GM23338 (cell line): ENCODE measurements at regions not wholly inside any gene's neighbourhood (a gene's known extent, or its start where the extent isn't known, plus 50 kb on each side); places are given as distances from the start of the nearest gene placed in this dataset.

ENCODE experiments used
- ATAC-seq: fragments of 200-7000 bp; cut with Tn5 transposase; 3 replicates; pipeline ENCODE4 v1.9.1; 2020
- DNase-seq: peaks from one replicate; pipeline ENCODE4 v3.0.0-alpha.2; 2015; ENCODE audit warnings: low spot score
- H2AFZ ChIP-seq: fragments of 200-600 bp; sonication (generic); 2 replicates; pipeline ENCODE4 v1.8.0; 2016; ENCODE audit warnings: antibody characterized with exemption, mild to moderate bottlenecking, moderate library complexity
- H3F3A ChIP-seq: fragments of 200-600 bp; sonication (generic); replicated peaks from 2 replicates; pipeline ENCODE4 v1.8.0; 2017; ENCODE audit warnings: antibody characterized with exemption, mixed run types, low read depth
- H3K27ac ChIP-seq: fragments of 200-600 bp; sonication (generic); 2 replicates; pipeline ENCODE4 v1.6.1; 2016; ENCODE audit warnings: low read depth
- H3K27me3 ChIP-seq: fragments of 200-600 bp; sonication (generic); 2 replicates; pipeline ENCODE4 v1.8.0; 2016; ENCODE audit warnings: mild to moderate bottlenecking, mixed run types, moderate library complexity; ENCODE audit not compliant: insufficient read depth
- H3K36me3 ChIP-seq: fragments of 200-600 bp; sonication (generic); 2 replicates; pipeline ENCODE4 v1.8.0; 2016; ENCODE audit warnings: mild to moderate bottlenecking; ENCODE audit not compliant: insufficient read depth
- H3K4me1 ChIP-seq: fragments of 200-600 bp; sonication (generic); 2 replicates; pipeline ENCODE4 v1.8.0; 2016; ENCODE audit warnings: mild to moderate bottlenecking, moderate library complexity; ENCODE audit not compliant: insufficient read depth
- H3K4me2 ChIP-seq: fragments of 200-600 bp; sonication (generic); 2 replicates; pipeline ENCODE4 v1.7.1; 2017; ENCODE audit warnings: mixed run types
- H3K4me3 ChIP-seq: fragments of 200-600 bp; sonication (generic); 2 replicates; pipeline ENCODE4 v1.6.1; 2016; ENCODE audit warnings: mixed run types
- H3K79me2 ChIP-seq: fragments of 200-600 bp; sonication (generic); replicated peaks from 2 replicates; pipeline ENCODE4 v1.8.0; 2017; ENCODE audit warnings: mild to moderate bottlenecking; ENCODE audit not compliant: insufficient read depth
- H3K9me2 ChIP-seq: fragments of 200-600 bp; sonication (generic); 2 replicates; pipeline ENCODE4 v1.8.0; 2017; ENCODE audit not compliant: insufficient read depth
- H4K20me1 ChIP-seq: fragments of 200-600 bp; sonication (generic); replicated peaks from 2 replicates; pipeline ENCODE4 v1.8.0; 2017; ENCODE audit warnings: mild to moderate bottlenecking; ENCODE audit not compliant: insufficient read depth
- H3K27ac Mint-ChIP-seq: 2 replicates; pipeline ENCODE4 v1.8.0; 2020; ENCODE audit warnings: inconsistent platforms, mild to moderate bottlenecking, moderate library complexity, mixed read lengths
- H3K27me3 Mint-ChIP-seq: 3 replicates; pipeline ENCODE4 v1.8.0; 2022; ENCODE audit warnings: low read depth, mild to moderate bottlenecking, moderate library complexity, mixed read lengths, inconsistent platforms; ENCODE audit not compliant: insufficient read depth, poor library complexity
- H3K36me3 Mint-ChIP-seq: 3 replicates; pipeline ENCODE4 v1.8.0; 2021; ENCODE audit warnings: low read depth, mild to moderate bottlenecking, inconsistent platforms, moderate library complexity, mixed read lengths
- H3K4me1 Mint-ChIP-seq: 3 replicates; pipeline ENCODE4 v1.8.0; 2020; ENCODE audit warnings: mild to moderate bottlenecking, inconsistent platforms, mixed read lengths
- H3K4me3 Mint-ChIP-seq: 3 replicates; pipeline ENCODE4 v1.8.0; 2021; ENCODE audit warnings: moderate library complexity, mild to moderate bottlenecking, inconsistent platforms, mixed read lengths
- H3K9me3 Mint-ChIP-seq: 3 replicates; pipeline ENCODE4 v1.8.0; 2020; ENCODE audit warnings: moderate library complexity, mild to moderate bottlenecking, inconsistent platforms, mixed read lengths
- CREB1 ChIP-seq: fragments of 250-450 bp; sonication (Bioruptor Pico); IDR thresholded peaks from 2 replicates; pipeline ENCODE4 v1.5.0; 2020; ENCODE audit warnings: low read depth, mild to moderate bottlenecking, moderate library complexity
- EZH2 ChIP-seq: fragments of 200-600 bp; sonication (generic); IDR thresholded peaks from one replicate; pipeline ENCODE4 v1.8.0; 2017; ENCODE audit warnings: antibody characterized with exemption, mild to moderate bottlenecking, low read depth; ENCODE audit not compliant: unreplicated experiment
- EZH2phosphoT487 ChIP-seq: fragments of 200-600 bp; sonication (generic); IDR thresholded peaks from one replicate; pipeline ENCODE4 v1.8.1; 2018; ENCODE audit warnings: antibody characterized with exemption; ENCODE audit not compliant: unreplicated experiment
- JUNB ChIP-seq: IDR thresholded peaks from one replicate; pipeline ENCODE4 v1.6.1; 2016; ENCODE audit warnings: antibody characterized with exemption; ENCODE audit not compliant: unreplicated experiment
- NANOG ChIP-seq: IDR thresholded peaks from 2 replicates; pipeline ENCODE4 v1.6.1; 2016; ENCODE audit warnings: antibody characterized with exemption, borderline replicate concordance
- POLR2AphosphoS5 ChIP-seq: IDR thresholded peaks from 2 replicates; pipeline ENCODE4 v1.6.1; 2016; ENCODE audit warnings: antibody characterized with exemption, low read depth
- STAT1 ChIP-seq: IDR thresholded peaks from one replicate; pipeline ENCODE4 v1.6.1; 2016; ENCODE audit warnings: antibody characterized with exemption; ENCODE audit not compliant: unreplicated experiment
- ZNF114 ChIP-seq: fragments of 250-450 bp; sonication (Bioruptor Pico); IDR thresholded peaks from 2 replicates; pipeline ENCODE4 v1.5.0; 2020; ENCODE audit warnings: mild to moderate bottlenecking, moderate library complexity
- ZNF331 ChIP-seq: fragments of 250-450 bp; sonication (Bioruptor Pico); IDR thresholded peaks from 2 replicates; pipeline ENCODE4 v1.5.0; 2020; ENCODE audit warnings: low read depth, mild to moderate bottlenecking, moderate library complexity
- TF ChIP-seq, protein P1 (sequence below): IDR thresholded peaks from 2 replicates; pipeline ENCODE4 v1.6.1; 2016; ENCODE audit warnings: antibody characterized with exemption
- TF ChIP-seq, protein P2 (sequence below), 2 experiments: fragments of 200-600 bp in 1 of 2; sonication (generic) in 1 of 2; conservative IDR thresholded peaks; 2 replicates each; pipeline versions ENCODE4 v1.5.1 to v1.6.1; 2016 to 2017; ENCODE audit warnings: antibody characterized with exemption in 2 of 2, low read depth in 2 of 2, mild to moderate bottlenecking in 2 of 2, moderate library complexity in 1 of 2
- TF ChIP-seq, protein P3 (sequence below): fragments of 250-450 bp; sonication (Bioruptor Pico); IDR thresholded peaks from 2 replicates; pipeline ENCODE4 v1.5.0; 2020; ENCODE audit warnings: mild to moderate bottlenecking, moderate library complexity
- TF ChIP-seq, protein P4 (sequence below): IDR thresholded peaks from one replicate; pipeline ENCODE4 v1.6.1; 2018; ENCODE audit warnings: antibody characterized with exemption; ENCODE audit not compliant: unreplicated experiment

- Histone ChIP-seq H3K79me2 (no peaks in the 10 kb centered on the region), H3K9me2 (no peaks in the 10 kb centered on the region), H3K27me3 (peaks cover 1% of the 10 kb centered on the region; the same call in 1 of the 2 replicates), H3K4me3 (no peak overlapping the region), H3K27ac (no peak overlapping the region), H3K4me1 (0 out of 2 replicates have a peak, but pooled peaks cover under 1% of the 10 kb centered on the region), H3F3A (no peaks in the 10 kb centered on the region), H4K20me1 (no peaks in the 10 kb centered on the region), H2AFZ (no peak overlapping the region), H3K36me3 (no peaks in the 10 kb centered on the region), H3K4me2 (no peak overlapping the region)
- Mint-ChIP-seq H3K36me3 (no peaks in the 10 kb centered on the region), H3K4me3 (no peak overlapping the region), H3K9me3 (no peaks in the 10 kb centered on the region), H3K27ac (no peak overlapping the region), H3K27me3 (no peaks in the 10 kb centered on the region), H3K4me1 (peaks cover 5% of the 10 kb centered on the region; the same call in 2 of the 3 replicates)
- TF ChIP-seq EZH2phosphoT487 (no peak), POLR2AphosphoS5 (no peak), CREB1 (no peak), NANOG (no peak), STAT1 (no peak), ZNF114 (CRISPR knock-in tag) (no peak), EZH2 (no peak), JUNB (no peak), ZNF331 (CRISPR knock-in tag) (no peak)
- TF ChIP-seq, protein P1, sequence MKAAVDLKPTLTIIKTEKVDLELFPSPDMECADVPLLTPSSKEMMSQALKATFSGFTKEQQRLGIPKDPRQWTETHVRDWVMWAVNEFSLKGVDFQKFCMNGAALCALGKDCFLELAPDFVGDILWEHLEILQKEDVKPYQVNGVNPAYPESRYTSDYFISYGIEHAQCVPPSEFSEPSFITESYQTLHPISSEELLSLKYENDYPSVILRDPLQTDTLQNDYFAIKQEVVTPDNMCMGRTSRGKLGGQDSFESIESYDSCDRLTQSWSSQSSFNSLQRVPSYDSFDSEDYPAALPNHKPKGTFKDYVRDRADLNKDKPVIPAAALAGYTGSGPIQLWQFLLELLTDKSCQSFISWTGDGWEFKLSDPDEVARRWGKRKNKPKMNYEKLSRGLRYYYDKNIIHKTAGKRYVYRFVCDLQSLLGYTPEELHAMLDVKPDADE: no peak
- TF ChIP-seq, protein P2, sequence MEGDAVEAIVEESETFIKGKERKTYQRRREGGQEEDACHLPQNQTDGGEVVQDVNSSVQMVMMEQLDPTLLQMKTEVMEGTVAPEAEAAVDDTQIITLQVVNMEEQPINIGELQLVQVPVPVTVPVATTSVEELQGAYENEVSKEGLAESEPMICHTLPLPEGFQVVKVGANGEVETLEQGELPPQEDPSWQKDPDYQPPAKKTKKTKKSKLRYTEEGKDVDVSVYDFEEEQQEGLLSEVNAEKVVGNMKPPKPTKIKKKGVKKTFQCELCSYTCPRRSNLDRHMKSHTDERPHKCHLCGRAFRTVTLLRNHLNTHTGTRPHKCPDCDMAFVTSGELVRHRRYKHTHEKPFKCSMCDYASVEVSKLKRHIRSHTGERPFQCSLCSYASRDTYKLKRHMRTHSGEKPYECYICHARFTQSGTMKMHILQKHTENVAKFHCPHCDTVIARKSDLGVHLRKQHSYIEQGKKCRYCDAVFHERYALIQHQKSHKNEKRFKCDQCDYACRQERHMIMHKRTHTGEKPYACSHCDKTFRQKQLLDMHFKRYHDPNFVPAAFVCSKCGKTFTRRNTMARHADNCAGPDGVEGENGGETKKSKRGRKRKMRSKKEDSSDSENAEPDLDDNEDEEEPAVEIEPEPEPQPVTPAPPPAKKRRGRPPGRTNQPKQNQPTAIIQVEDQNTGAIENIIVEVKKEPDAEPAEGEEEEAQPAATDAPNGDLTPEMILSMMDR (conservative IDR thresholded peaks at IDR 0.05; ENCODE audit: low read depth in 2 of 2): no peak
- TF ChIP-seq, protein P3, sequence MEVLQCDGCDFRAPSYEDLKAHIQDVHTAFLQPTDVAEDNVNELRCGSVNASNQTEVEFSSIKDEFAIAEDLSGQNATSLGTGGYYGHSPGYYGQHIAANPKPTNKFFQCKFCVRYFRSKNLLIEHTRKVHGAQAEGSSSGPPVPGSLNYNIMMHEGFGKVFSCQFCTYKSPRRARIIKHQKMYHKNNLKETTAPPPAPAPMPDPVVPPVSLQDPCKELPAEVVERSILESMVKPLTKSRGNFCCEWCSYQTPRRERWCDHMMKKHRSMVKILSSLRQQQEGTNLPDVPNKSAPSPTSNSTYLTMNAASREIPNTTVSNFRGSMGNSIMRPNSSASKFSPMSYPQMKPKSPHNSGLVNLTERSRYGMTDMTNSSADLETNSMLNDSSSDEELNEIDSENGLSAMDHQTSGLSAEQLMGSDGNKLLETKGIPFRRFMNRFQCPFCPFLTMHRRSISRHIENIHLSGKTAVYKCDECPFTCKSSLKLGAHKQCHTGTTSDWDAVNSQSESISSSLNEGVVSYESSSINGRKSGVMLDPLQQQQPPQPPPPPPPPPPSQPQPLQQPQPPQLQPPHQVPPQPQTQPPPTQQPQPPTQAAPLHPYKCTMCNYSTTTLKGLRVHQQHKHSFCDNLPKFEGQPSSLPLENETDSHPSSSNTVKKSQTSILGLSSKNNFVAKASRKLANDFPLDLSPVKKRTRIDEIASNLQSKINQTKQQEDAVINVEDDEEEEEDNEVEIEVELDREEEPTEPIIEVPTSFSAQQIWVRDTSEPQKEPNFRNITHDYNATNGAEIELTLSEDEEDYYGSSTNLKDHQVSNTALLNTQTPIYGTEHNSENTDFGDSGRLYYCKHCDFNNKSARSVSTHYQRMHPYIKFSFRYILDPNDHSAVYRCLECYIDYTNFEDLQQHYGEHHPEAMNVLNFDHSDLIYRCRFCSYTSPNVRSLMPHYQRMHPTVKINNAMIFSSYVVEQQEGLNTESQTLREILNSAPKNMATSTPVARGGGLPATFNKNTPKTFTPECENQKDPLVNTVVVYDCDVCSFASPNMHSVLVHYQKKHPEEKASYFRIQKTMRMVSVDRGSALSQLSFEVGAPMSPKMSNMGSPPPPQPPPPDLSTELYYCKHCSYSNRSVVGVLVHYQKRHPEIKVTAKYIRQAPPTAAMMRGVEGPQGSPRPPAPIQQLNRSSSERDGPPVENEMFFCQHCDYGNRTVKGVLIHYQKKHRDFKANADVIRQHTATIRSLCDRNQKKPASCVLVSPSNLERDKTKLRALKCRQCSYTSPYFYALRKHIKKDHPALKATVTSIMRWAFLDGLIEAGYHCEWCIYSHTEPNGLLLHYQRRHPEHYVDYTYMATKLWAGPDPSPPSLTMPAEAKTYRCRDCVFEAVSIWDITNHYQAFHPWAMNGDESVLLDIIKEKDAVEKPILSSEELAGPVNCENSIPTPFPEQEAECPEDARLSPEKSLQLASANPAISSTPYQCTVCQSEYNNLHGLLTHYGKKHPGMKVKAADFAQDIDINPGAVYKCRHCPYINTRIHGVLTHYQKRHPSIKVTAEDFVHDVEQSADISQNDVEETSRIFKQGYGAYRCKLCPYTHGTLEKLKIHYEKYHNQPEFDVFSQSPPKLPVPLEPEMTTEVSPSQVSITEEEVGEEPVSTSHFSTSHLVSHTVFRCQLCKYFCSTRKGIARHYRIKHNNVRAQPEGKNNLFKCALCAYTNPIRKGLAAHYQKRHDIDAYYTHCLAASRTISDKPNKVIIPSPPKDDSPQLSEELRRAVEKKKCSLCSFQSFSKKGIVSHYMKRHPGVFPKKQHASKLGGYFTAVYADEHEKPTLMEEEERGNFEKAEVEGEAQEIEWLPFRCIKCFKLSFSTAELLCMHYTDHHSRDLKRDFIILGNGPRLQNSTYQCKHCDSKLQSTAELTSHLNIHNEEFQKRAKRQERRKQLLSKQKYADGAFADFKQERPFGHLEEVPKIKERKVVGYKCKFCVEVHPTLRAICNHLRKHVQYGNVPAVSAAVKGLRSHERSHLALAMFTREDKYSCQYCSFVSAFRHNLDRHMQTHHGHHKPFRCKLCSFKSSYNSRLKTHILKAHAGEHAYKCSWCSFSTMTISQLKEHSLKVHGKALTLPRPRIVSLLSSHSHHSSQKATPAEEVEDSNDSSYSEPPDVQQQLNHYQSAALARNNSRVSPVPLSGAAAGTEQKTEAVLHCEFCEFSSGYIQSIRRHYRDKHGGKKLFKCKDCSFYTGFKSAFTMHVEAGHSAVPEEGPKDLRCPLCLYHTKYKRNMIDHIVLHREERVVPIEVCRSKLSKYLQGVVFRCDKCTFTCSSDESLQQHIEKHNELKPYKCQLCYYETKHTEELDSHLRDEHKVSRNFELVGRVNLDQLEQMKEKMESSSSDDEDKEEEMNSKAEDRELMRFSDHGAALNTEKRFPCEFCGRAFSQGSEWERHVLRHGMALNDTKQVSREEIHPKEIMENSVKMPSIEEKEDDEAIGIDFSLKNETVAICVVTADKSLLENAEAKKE: no peak
- TF ChIP-seq, protein P4, sequence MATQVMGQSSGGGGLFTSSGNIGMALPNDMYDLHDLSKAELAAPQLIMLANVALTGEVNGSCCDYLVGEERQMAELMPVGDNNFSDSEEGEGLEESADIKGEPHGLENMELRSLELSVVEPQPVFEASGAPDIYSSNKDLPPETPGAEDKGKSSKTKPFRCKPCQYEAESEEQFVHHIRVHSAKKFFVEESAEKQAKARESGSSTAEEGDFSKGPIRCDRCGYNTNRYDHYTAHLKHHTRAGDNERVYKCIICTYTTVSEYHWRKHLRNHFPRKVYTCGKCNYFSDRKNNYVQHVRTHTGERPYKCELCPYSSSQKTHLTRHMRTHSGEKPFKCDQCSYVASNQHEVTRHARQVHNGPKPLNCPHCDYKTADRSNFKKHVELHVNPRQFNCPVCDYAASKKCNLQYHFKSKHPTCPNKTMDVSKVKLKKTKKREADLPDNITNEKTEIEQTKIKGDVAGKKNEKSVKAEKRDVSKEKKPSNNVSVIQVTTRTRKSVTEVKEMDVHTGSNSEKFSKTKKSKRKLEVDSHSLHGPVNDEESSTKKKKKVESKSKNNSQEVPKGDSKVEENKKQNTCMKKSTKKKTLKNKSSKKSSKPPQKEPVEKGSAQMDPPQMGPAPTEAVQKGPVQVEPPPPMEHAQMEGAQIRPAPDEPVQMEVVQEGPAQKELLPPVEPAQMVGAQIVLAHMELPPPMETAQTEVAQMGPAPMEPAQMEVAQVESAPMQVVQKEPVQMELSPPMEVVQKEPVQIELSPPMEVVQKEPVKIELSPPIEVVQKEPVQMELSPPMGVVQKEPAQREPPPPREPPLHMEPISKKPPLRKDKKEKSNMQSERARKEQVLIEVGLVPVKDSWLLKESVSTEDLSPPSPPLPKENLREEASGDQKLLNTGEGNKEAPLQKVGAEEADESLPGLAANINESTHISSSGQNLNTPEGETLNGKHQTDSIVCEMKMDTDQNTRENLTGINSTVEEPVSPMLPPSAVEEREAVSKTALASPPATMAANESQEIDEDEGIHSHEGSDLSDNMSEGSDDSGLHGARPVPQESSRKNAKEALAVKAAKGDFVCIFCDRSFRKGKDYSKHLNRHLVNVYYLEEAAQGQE: no peak
- ATAC-seq: no peak
- no peak for DNase-seq
Measured at GRCh38 chr6:9612489-9612888, 802.4 kb downstream of the TFAP2A start.
